WTC11 (cell line): ENCODE measurements at regions not wholly inside any gene's neighbourhood (a gene's known extent, or its start where the extent isn't known, plus 50 kb on each side); places are given as distances from the start of the nearest gene placed in this dataset.

Experiments
- ATAC-seq: fragments of 200-7000 bp; cut with Tn5 transposase; 2 replicates; pipeline ENCODE4 v1.10.0; 2021; ENCODE audit warnings: mild to moderate bottlenecking, moderate library complexity
- CTCF ChIA-PET: fragments of 300-600 bp; sonication (Branson Sonifier 250); formaldehyde crosslinking; loops from one replicate; lab custom pipeline; 2021; ENCODE audit warnings: antibody characterized with exemption; lab: Charles Lee
- POLR2A ChIA-PET: fragments of 350-600 bp; sonication (Branson Sonifier 250); formaldehyde crosslinking; loops from one replicate; lab custom pipeline; 2021; ENCODE audit warnings: antibody characterized with exemption; lab: Charles Lee
- DNase-seq: peaks from one replicate; pipeline ENCODE4 v3.0.0; 2021; ENCODE audit warnings: low spot score
- H3K27ac Mint-ChIP-seq: 2 replicates; pipeline ENCODE4 v1.8.0; 2021; ENCODE audit warnings: mixed read lengths
- H3K27me3 Mint-ChIP-seq: 2 replicates; pipeline ENCODE4 v1.8.0; 2021; ENCODE audit warnings: low read depth, mild to moderate bottlenecking, moderate library complexity, mixed read lengths
- H3K36me3 Mint-ChIP-seq: 2 replicates; pipeline ENCODE4 v1.8.0; 2021; ENCODE audit warnings: mixed read lengths
- H3K4me1 Mint-ChIP-seq: 2 replicates; pipeline ENCODE4 v1.8.0; 2022; ENCODE audit warnings: mixed read lengths
- H3K4me3 Mint-ChIP-seq: 2 replicates; pipeline ENCODE4 v1.8.0; 2021; ENCODE audit warnings: mild to moderate bottlenecking, moderate library complexity, mixed read lengths
- H3K9me3 Mint-ChIP-seq: 2 replicates; pipeline ENCODE4 v1.8.0; 2021; ENCODE audit warnings: mixed read lengths
- ESRRA ChIP-seq: sonication (generic); formaldehyde crosslinking; IDR thresholded peaks from 2 replicates; pipeline ENCODE4 v1.8.1; 2022; ENCODE audit warnings: mild to moderate bottlenecking, missing genetic modification reagents, borderline replicate concordance
- FOXJ3 ChIP-seq: sonication (generic); formaldehyde crosslinking; IDR thresholded peaks from 2 replicates; pipeline ENCODE4 v1.9.0; 2021; ENCODE audit warnings: missing genetic modification reagents, mild to moderate bottlenecking, borderline replicate concordance
- FOXK1 ChIP-seq: sonication (generic); formaldehyde crosslinking; IDR thresholded peaks from 2 replicates; pipeline ENCODE4 v1.8.0; 2022; ENCODE audit warnings: mild to moderate bottlenecking, moderate library complexity, missing genetic modification reagents
- GTF2I ChIP-seq: fragments of 250-450 bp; sonication (Bioruptor Pico); conservative IDR thresholded peaks from 2 replicates; pipeline ENCODE4 v1.4.0; 2021; ENCODE audit warnings: mild to moderate bottlenecking
- NFATC4 ChIP-seq: fragments of 250-450 bp; sonication (Bioruptor Pico); IDR thresholded peaks from 2 replicates; pipeline ENCODE4 v1.9.0; 2021; ENCODE audit warnings: mild to moderate bottlenecking
- NR1H2 ChIP-seq: sonication (generic); formaldehyde crosslinking; IDR thresholded peaks from 2 replicates; pipeline ENCODE4 v1.9.0; 2021; ENCODE audit warnings: mild to moderate bottlenecking, moderate library complexity, missing genetic modification reagents
- RELA ChIP-seq: sonication (generic); formaldehyde crosslinking; IDR thresholded peaks from 2 replicates; pipeline ENCODE4 v1.8.1; 2022; ENCODE audit warnings: missing genetic modification reagents, mild to moderate bottlenecking, borderline replicate concordance
- RORB ChIP-seq: fragments of 250-450 bp; sonication (Bioruptor Pico); IDR thresholded peaks from 2 replicates; pipeline ENCODE4 v1.9.0; 2021; ENCODE audit warnings: mild to moderate bottlenecking
- SMAD4 ChIP-seq: sonication (generic); formaldehyde crosslinking; IDR thresholded peaks from 2 replicates; pipeline ENCODE4 v1.8.0; 2022; ENCODE audit warnings: mild to moderate bottlenecking, missing genetic modification reagents
- STAT6 ChIP-seq: sonication (generic); formaldehyde crosslinking; conservative IDR thresholded peaks from 2 replicates; pipeline ENCODE4 v1.8.1; 2023; ENCODE audit warnings: mild to moderate bottlenecking, low read depth, missing genetic modification reagents, moderate library complexity
- ZBTB21 ChIP-seq: sonication (generic); formaldehyde crosslinking; IDR thresholded peaks from 2 replicates; pipeline ENCODE4 v1.8.1; 2023; ENCODE audit warnings: mild to moderate bottlenecking, missing genetic modification reagents, borderline replicate concordance
- ZNF138 ChIP-seq: sonication (generic); formaldehyde crosslinking; conservative IDR thresholded peaks from 2 replicates; pipeline ENCODE4 v1.8.1; 2022; ENCODE audit warnings: mild to moderate bottlenecking, moderate library complexity, missing genetic modification reagents
- ZSCAN18 ChIP-seq: fragments of 250-450 bp; sonication (Bioruptor Pico); IDR thresholded peaks from 2 replicates; pipeline ENCODE4 v2.1.2; 2022; ENCODE audit warnings: mild to moderate bottlenecking, moderate library complexity
- TF ChIP-seq, protein P1 (sequence below): sonication (generic); formaldehyde crosslinking; IDR thresholded peaks from 2 replicates; pipeline ENCODE4 v1.8.0; 2023; ENCODE audit warnings: missing genetic modification reagents
- TF ChIP-seq, protein P2 (sequence below): sonication (generic); formaldehyde crosslinking; IDR thresholded peaks from 2 replicates; pipeline ENCODE4 v1.8.0; 2022; ENCODE audit warnings: missing genetic modification reagents
- TF ChIP-seq, protein P3 (sequence below): sonication (generic); formaldehyde crosslinking; IDR thresholded peaks from 2 replicates; pipeline ENCODE4 v1.8.1; 2023; ENCODE audit warnings: mild to moderate bottlenecking, missing genetic modification reagents, moderate library complexity
- TF ChIP-seq, protein P4 (sequence below): sonication (generic); formaldehyde crosslinking; IDR thresholded peaks from 2 replicates; pipeline ENCODE4 v1.8.0; 2022; ENCODE audit warnings: mild to moderate bottlenecking, missing genetic modification reagents

- TF ChIP-seq NFATC4 (CRISPR knock-in tag) = no peak
- TF ChIP-seq RORB = no peak
These were observed 125.6 kb downstream of the LSM5 start (continued) for GRCh38 chr7:32364581-32364980.

- Mint-ChIP-seq H3K9me3 (no peaks in the 10 kb centered on the region), H3K4me1 (no peaks in the 10 kb centered on the region), H3K27me3 (peaks cover 4% of the 10 kb centered on the region), H3K4me3 (no peak overlapping the region), H3K27ac (no peak overlapping the region), H3K36me3 (no peaks in the 10 kb centered on the region)
- POLR2A ChIA-PET = no interaction called here
- TF ChIP-seq, protein P1, sequence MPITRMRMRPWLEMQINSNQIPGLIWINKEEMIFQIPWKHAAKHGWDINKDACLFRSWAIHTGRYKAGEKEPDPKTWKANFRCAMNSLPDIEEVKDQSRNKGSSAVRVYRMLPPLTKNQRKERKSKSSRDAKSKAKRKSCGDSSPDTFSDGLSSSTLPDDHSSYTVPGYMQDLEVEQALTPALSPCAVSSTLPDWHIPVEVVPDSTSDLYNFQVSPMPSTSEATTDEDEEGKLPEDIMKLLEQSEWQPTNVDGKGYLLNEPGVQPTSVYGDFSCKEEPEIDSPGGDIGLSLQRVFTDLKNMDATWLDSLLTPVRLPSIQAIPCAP (CRISPR knock-in tag) = no peak
- TF ChIP-seq, protein P2, sequence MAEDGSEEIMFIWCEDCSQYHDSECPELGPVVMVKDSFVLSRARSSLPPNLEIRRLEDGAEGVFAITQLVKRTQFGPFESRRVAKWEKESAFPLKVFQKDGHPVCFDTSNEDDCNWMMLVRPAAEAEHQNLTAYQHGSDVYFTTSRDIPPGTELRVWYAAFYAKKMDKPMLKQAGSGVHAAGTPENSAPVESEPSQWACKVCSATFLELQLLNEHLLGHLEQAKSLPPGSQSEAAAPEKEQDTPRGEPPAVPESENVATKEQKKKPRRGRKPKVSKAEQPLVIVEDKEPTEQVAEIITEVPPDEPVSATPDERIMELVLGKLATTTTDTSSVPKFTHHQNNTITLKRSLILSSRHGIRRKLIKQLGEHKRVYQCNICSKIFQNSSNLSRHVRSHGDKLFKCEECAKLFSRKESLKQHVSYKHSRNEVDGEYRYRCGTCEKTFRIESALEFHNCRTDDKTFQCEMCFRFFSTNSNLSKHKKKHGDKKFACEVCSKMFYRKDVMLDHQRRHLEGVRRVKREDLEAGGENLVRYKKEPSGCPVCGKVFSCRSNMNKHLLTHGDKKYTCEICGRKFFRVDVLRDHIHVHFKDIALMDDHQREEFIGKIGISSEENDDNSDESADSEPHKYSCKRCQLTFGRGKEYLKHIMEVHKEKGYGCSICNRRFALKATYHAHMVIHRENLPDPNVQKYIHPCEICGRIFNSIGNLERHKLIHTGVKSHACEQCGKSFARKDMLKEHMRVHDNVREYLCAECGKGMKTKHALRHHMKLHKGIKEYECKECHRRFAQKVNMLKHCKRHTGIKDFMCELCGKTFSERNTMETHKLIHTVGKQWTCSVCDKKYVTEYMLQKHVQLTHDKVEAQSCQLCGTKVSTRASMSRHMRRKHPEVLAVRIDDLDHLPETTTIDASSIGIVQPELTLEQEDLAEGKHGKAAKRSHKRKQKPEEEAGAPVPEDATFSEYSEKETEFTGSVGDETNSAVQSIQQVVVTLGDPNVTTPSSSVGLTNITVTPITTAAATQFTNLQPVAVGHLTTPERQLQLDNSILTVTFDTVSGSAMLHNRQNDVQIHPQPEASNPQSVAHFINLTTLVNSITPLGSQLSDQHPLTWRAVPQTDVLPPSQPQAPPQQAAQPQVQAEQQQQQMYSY = no peak
- no peak for TF ChIP-seq ZSCAN18
- TF ChIP-seq FOXJ3 (CRISPR knock-in tag) = no peak
- no peak for TF ChIP-seq SMAD4 (CRISPR knock-in tag)
- TF ChIP-seq, protein P3, sequence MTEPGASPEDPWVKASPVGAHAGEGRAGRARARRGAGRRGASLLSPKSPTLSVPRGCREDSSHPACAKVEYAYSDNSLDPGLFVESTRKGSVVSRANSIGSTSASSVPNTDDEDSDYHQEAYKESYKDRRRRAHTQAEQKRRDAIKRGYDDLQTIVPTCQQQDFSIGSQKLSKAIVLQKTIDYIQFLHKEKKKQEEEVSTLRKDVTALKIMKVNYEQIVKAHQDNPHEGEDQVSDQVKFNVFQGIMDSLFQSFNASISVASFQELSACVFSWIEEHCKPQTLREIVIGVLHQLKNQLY (CRISPR knock-in tag) = no peak
- no peak for TF ChIP-seq FOXK1 (CRISPR knock-in tag)
- no peak for TF ChIP-seq ESRRA (CRISPR knock-in tag)
- no peak for TF ChIP-seq RELA (CRISPR knock-in tag)
- TF ChIP-seq, protein P4, sequence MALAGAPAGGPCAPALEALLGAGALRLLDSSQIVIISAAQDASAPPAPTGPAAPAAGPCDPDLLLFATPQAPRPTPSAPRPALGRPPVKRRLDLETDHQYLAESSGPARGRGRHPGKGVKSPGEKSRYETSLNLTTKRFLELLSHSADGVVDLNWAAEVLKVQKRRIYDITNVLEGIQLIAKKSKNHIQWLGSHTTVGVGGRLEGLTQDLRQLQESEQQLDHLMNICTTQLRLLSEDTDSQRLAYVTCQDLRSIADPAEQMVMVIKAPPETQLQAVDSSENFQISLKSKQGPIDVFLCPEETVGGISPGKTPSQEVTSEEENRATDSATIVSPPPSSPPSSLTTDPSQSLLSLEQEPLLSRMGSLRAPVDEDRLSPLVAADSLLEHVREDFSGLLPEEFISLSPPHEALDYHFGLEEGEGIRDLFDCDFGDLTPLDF (CRISPR knock-in tag) = no peak
- no peak for TF ChIP-seq ZNF138 (CRISPR knock-in tag)
- TF ChIP-seq NFATC4 (CRISPR knock-in tag) = no peak
- CTCF ChIA-PET = no interaction called here
- no peak for DNase-seq
- no peak for ATAC-seq
These were observed 130.1 kb downstream of the LSM5 start for GRCh38 chr7:32360127-32360526.

GRCh38 chr7:32357535-32358277 is 132.5 kb downstream of the LSM5 start:
- ATAC-seq (peak; percentile 92), DNase-seq (no peak)
- Mint-ChIP-seq H3K4me1 (no peaks in the 10 kb centered on the region), H3K27ac (no peak overlapping the region), H3K36me3 (no peaks in the 10 kb centered on the region), H3K27me3 (peaks cover 4% of the 10 kb centered on the region), H3K9me3 (no peaks in the 10 kb centered on the region), H3K4me3 (no peak overlapping the region)
- CTCF ChIA-PET = interaction anchor here (0.6 to 2.8 kb wide), 15 partner anchors 22 to 710 kb away, joined by 3 to 46 read pairs (median 3); no protein-coding TSS in a partner anchor
- TF ChIP-seq GTF2I (CRISPR knock-in tag) (no peak), FOXK1 (CRISPR knock-in tag) (no peak), NR1H2 (CRISPR knock-in tag) (no peak), STAT6 (CRISPR knock-in tag) (no peak), ZBTB21 (CRISPR knock-in tag) (no peak), RORB (no peak)
- TF ChIP-seq, protein P1 (CRISPR knock-in tag) = no peak
- POLR2A ChIA-PET = interaction anchor here (1.0 kb wide), 1 partner anchor 169 kb away, joined by 3 read pairs; no protein-coding TSS in a partner anchor
